Activated CD4-positive, alpha-beta memory T cell treated with anti-CD3 and anti-CD28 coated beads, Interleukin-2, amount 10 ng/mL, durations not matched to agents 7 days and 5 days (primary cell): ENCODE measurements at regions not wholly inside any gene's neighbourhood (a gene's known extent, or its start where the extent isn't known, plus 50 kb on each side); places are given as distances from the start of the nearest gene placed in this dataset.

ENCODE experiments used
- CTCF ChIA-PET: fragments of 350-600 bp; sonication (Branson Sonifier 250); formaldehyde crosslinking; loops from one replicate; lab custom pipeline; 2021; ENCODE audit warnings: antibody characterized with exemption, inconsistent platforms; lab: Charles Lee
- POLR2A ChIA-PET: fragments of 350-600 bp; sonication (Branson Sonifier 250); formaldehyde crosslinking; loops from one replicate; lab custom pipeline; 2021; ENCODE audit warnings: antibody characterized with exemption; lab: Charles Lee
- DNase-seq: peaks from one replicate; pipeline ENCODE4 v3.0.0-alpha.2; 2020
- H3K27ac Mint-ChIP-seq: one replicate; pipeline ENCODE4 v1.8.0; 2021; ENCODE audit warnings: mild to moderate bottlenecking, mixed read lengths
- H3K27me3 Mint-ChIP-seq: one replicate; pipeline ENCODE4 v1.8.0; 2021; ENCODE audit warnings: mixed read lengths
- H3K36me3 Mint-ChIP-seq: one replicate; pipeline ENCODE4 v1.8.0; 2021; ENCODE audit warnings: low read depth, mixed read lengths
- H3K4me1 Mint-ChIP-seq: one replicate; pipeline ENCODE4 v1.8.0; 2021; ENCODE audit warnings: mixed read lengths
- H3K4me3 Mint-ChIP-seq: one replicate; pipeline ENCODE4 v1.8.0; 2021; ENCODE audit warnings: mild to moderate bottlenecking, mixed read lengths
- H3K9me3 Mint-ChIP-seq: one replicate; pipeline ENCODE4 v1.8.0; 2021; ENCODE audit warnings: mixed read lengths

DNA sequence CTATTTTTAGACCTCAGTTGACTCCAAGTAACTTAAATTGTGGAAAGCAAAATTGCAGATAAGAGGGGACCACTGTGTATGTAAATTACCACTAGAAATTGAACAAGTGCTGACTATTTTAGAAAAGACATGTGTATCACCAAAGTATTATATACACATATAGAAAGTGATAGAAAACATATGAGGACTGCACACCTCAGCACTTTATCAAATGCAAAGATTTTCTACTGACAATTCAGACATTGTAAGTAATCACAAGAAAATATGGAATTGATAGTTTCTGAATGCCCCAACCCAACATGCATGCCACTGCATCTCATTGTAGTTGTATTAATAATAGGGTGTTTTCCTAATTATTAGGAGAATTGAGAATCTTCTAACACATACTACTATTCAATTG, 536.5 kb downstream of the CDH11 start:
- H3K4me3 Mint-ChIP-seq, result no peak overlapping the region
- no peak overlapping the region for H3K27ac Mint-ChIP-seq
- H3K4me1 Mint-ChIP-seq, result no peaks in the 10 kb centered on the region
- no peak for DNase-seq
- ChIA-PET POLR2A (no interaction called here), CTCF (no interaction called here)
- H3K27me3 Mint-ChIP-seq, result no peaks in the 10 kb centered on the region
- H3K9me3 Mint-ChIP-seq, result peaks cover 7% of the 10 kb centered on the region
- no peaks in the 10 kb centered on the region for H3K36me3 Mint-ChIP-seq

GRCh38 chr16:64580558-64580957, 541.3 kb downstream of the CDH11 start:
- CTCF ChIA-PET, result no interaction called here
- POLR2A ChIA-PET, result no interaction called here

DNA sequence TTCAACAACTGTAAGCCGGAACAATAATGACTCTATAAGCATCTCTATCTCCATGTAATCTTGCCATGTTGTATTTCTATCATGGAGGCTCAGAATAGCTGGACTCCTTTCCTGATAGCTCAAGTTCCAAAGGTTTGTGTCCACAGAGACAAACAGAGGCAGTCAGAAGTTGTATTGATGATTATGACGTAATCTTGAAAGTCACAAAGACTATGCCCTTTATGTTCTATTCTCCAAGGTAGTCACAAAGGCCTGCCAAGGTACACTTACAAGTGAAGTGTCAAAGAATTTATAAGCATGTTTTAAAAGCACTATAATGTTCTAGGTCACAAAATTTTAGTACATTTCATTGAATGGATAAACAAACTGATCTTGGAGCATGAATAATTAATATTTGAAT, 542.2 kb downstream of the CDH11 start:
- no peak overlapping the region for H3K27ac Mint-ChIP-seq

More at GRCh38 chr16:64580558-64580957, 541.3 kb downstream of the CDH11 start:
- Mint-ChIP-seq H3K4me3 (no peak overlapping the region), H3K27ac (no peak overlapping the region), H3K36me3 (no peaks in the 10 kb centered on the region), H3K4me1 (no peaks in the 10 kb centered on the region), H3K27me3 (no peaks in the 10 kb centered on the region), H3K9me3 (peaks cover 9% of the 10 kb centered on the region)
- no peak for DNase-seq

DNA sequence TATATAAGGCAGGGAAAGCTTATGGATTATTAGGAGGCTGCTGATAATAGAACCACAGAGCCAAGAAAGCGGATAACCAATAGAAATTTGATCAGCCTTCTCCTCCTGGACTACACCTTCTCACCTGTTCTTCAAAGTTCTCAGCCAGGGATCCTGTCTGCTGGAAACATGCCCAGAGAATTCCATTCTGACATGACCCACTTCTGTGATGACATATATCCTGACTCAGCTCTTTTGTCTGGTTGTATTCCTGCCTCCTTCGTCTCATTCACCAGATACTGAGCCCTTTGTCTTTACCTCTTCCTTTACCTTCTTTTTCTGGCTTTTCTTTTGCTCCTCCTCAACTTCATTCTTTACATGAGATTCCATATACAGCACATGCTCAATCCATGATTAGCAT, 576.1 kb downstream of the CDH11 start:
- CTCF ChIA-PET, result no interaction called here
- Mint-ChIP-seq H3K4me1 (no peaks in the 10 kb centered on the region), H3K4me3 (no peak overlapping the region), H3K27ac (no peak overlapping the region), H3K27me3 (no peaks in the 10 kb centered on the region), H3K9me3 (peaks cover 14% of the 10 kb centered on the region), H3K36me3 (no peaks in the 10 kb centered on the region)
- POLR2A ChIA-PET, result no interaction called here
- DNase-seq, result no peak

More for the DNA sequence above, 542.2 kb downstream of the CDH11 start:
- ChIA-PET POLR2A (no interaction called here), CTCF (no interaction called here)
- H3K4me1 Mint-ChIP-seq, result no peaks in the 10 kb centered on the region
- DNase-seq, result no peak
- no peak overlapping the region for H3K4me3 Mint-ChIP-seq
- no peaks in the 10 kb centered on the region for H3K36me3 Mint-ChIP-seq
- peaks cover 11% of the 10 kb centered on the region for H3K9me3 Mint-ChIP-seq
- H3K27me3 Mint-ChIP-seq, result no peaks in the 10 kb centered on the region

DNA sequence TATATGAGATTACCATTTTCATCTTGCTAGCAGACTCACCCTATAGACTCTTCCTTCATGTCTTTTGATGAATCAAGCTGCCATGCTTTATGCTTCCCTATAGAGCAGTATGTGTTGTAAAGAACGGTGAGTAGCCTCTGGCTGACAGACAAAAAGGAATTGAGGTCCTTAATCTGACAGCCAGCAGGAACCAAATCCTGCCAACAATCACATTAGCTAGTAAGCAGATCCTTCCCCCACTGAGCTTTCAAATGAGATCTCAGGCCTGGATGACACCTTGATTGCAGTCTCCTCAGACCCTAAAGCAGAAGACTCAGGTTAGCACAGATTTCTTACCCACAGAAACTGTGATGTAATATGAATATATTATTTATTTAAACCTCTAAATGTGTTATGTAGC, 577.0 kb downstream of the CDH11 start:
- ChIA-PET POLR2A (no interaction called here), CTCF (no interaction called here)
- Mint-ChIP-seq H3K4me1 (no peaks in the 10 kb centered on the region), H3K27ac (no peak overlapping the region), H3K36me3 (no peaks in the 10 kb centered on the region), H3K27me3 (no peaks in the 10 kb centered on the region), H3K4me3 (no peak overlapping the region), H3K9me3 (peaks cover 14% of the 10 kb centered on the region)
- DNase-seq, result no peak

DNA sequence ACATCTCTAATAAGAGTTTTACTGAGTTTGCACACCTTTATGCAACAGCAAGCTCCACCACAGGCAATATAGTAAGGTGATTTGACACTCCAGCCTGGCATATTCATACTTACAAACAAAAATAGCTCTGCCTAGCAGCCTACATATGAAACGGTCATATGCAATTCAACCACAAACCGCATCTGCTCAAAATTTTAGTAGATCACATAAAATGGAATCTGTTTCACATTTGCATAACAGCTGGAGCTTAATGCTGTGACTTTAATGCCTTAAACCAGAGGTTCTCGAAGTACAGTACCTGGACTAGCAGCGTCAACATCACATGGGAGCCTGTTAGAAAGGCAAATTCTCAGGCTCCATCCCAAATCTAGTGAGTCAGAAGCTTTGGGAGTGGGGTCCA, 578.4 kb downstream of the CDH11 start:
- ChIA-PET CTCF (no interaction called here), POLR2A (no interaction called here)
- Mint-ChIP-seq H3K27ac (no peak overlapping the region), H3K27me3 (no peaks in the 10 kb centered on the region), H3K4me1 (no peaks in the 10 kb centered on the region), H3K9me3 (peaks cover 14% of the 10 kb centered on the region), H3K36me3 (no peaks in the 10 kb centered on the region), H3K4me3 (no peak overlapping the region)
- DNase-seq, result no peak

DNA sequence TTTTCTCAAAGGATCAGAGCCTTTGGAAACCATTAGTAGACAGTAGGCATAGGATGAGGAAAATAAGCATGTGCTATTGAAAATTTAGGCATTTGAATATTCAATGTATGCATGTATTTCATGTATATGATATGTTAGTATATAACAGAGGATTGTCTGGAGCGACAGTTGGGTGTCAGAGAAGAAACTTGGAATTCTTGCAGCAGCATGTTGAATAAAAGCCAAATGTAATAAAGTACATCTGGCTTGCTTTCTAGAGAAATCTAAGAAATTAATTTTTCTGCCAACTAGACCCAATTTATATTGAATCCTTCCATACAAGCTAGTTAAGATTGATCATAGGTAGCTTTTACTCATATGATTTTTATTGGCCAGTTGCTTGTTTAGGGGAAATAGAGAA, 578.8 kb downstream of the CDH11 start:
- ChIA-PET POLR2A (no interaction called here), CTCF (no interaction called here)
- no peak overlapping the region for H3K27ac Mint-ChIP-seq
- H3K27me3 Mint-ChIP-seq, result no peaks in the 10 kb centered on the region
- peaks cover 13% of the 10 kb centered on the region for H3K9me3 Mint-ChIP-seq
- H3K36me3 Mint-ChIP-seq, result no peaks in the 10 kb centered on the region
- H3K4me3 Mint-ChIP-seq, result no peak overlapping the region
- H3K4me1 Mint-ChIP-seq, result no peaks in the 10 kb centered on the region
- no peak for DNase-seq

DNA sequence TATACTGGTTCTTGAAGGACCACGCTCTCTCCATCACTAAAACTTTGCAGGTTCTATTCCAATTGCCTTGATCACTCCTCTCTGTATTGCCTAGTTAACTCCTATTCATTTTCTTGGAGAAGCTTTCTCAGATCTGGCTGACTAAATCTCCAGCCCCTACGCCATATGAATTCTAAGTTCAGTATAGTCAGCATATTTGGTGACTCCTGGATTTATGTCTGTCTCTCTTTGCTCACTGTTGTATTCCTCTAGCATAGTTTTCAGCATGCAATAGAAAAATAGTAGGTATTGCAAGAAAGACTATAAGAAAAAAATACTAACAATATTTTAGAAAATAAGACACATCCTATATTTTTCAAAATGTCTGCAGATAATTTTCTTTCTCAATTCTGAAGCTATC, 579.7 kb downstream of the CDH11 start:
- no peak for DNase-seq
- Mint-ChIP-seq H3K27me3 (no peaks in the 10 kb centered on the region), H3K4me3 (no peak overlapping the region), H3K27ac (no peak overlapping the region), H3K9me3 (peaks cover 9% of the 10 kb centered on the region), H3K4me1 (no peaks in the 10 kb centered on the region), H3K36me3 (no peaks in the 10 kb centered on the region)
- POLR2A ChIA-PET, result no interaction called here
- CTCF ChIA-PET, result no interaction called here

DNA sequence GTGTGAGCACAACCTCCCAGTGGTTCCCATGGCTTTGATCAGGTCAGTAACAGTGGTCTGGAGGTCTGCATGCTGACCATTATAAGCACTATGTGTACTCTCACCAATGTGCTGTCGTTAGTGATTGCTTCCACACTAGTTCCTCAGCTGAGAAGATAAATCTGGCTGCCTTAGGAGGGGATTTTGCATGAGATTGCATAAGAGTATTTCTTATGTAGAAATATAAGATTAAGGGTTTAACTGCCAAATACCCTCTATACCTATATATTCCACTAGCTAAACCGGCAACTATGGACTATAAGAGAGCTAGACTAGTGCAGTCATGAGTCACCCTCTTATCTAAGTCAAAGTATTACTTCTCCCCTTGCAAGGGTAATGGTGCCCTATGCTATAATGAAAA, 580.2 kb downstream of the CDH11 start:
- Mint-ChIP-seq H3K27ac (no peak overlapping the region), H3K27me3 (no peaks in the 10 kb centered on the region), H3K9me3 (peaks cover 9% of the 10 kb centered on the region), H3K36me3 (no peaks in the 10 kb centered on the region), H3K4me1 (no peaks in the 10 kb centered on the region), H3K4me3 (no peak overlapping the region)
- DNase-seq, result no peak
- CTCF ChIA-PET, result no interaction called here
- POLR2A ChIA-PET, result no interaction called here

- DNase-seq, result no peak
- ChIA-PET CTCF (no interaction called here), POLR2A (no interaction called here)
- Mint-ChIP-seq H3K4me1 (no peaks in the 10 kb centered on the region), H3K9me3 (peaks cover 18% of the 10 kb centered on the region), H3K4me3 (no peak overlapping the region), H3K36me3 (no peaks in the 10 kb centered on the region), H3K27ac (no peak overlapping the region), H3K27me3 (no peaks in the 10 kb centered on the region)
Measured at GRCh38 chr16:64540434-64540833, 581.4 kb downstream of the CDH11 start.

DNA sequence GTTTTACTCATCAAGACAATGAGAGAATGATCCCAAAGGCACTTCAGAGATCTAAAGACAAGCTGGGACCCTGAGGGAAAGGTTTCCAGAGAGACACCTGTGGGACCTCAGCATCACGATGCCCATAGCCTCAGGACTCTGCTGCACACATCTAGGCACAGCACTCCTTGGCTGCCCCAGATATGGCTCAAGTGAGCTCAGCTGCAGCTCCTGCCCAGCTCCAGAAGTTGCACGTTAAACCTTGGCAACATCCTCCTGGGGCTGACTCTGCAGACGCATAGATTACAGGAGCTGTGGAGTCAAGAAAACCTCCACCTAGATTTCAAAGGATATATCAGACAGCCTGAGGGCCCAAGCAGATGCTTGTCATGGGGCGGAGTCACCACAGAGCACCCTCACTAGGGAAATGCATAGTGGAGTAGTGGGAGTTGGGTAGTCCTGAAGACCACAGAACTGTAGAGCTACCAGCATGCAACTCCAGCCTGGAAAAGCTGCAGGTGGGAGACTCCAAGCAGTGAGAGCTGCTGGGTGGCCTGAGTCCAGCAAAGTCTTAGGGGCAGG, 582.0 kb downstream of the CDH11 start:
- Mint-ChIP-seq H3K9me3 (peaks cover 18% of the 10 kb centered on the region), H3K4me1 (no peaks in the 10 kb centered on the region), H3K27me3 (no peaks in the 10 kb centered on the region), H3K27ac (no peak overlapping the region), H3K4me3 (no peak overlapping the region), H3K36me3 (no peaks in the 10 kb centered on the region)
- POLR2A ChIA-PET, result no interaction called here
- DNase-seq, result no peak
- CTCF ChIA-PET, result no interaction called here

GRCh38 chr16:64534180-64534780, 587.6 kb downstream of the CDH11 start:
- H3K27me3 Mint-ChIP-seq, result no peaks in the 10 kb centered on the region
- ChIA-PET POLR2A (no interaction called here), CTCF (no interaction called here)
- no peaks in the 10 kb centered on the region for H3K36me3 Mint-ChIP-seq
- H3K4me1 Mint-ChIP-seq, result no peaks in the 10 kb centered on the region
- DNase-seq, result no peak
- no peak overlapping the region for H3K4me3 Mint-ChIP-seq
- H3K9me3 Mint-ChIP-seq, result peaks cover 29% of the 10 kb centered on the region
- no peak overlapping the region for H3K27ac Mint-ChIP-seq

GRCh38 chr16:64532691-64533090, 589.2 kb downstream of the CDH11 start:
- ChIA-PET CTCF (no interaction called here), POLR2A (no interaction called here)
- no peak overlapping the region for H3K4me3 Mint-ChIP-seq
- no peak overlapping the region for H3K27ac Mint-ChIP-seq
- no peaks in the 10 kb centered on the region for H3K36me3 Mint-ChIP-seq
- H3K27me3 Mint-ChIP-seq, result no peaks in the 10 kb centered on the region
- no peaks in the 10 kb centered on the region for H3K4me1 Mint-ChIP-seq
- H3K9me3 Mint-ChIP-seq, result peaks cover 28% of the 10 kb centered on the region
- DNase-seq, result no peak

- CTCF ChIA-PET, result no interaction called here
- Mint-ChIP-seq H3K27ac (no peak overlapping the region), H3K4me1 (no peaks in the 10 kb centered on the region), H3K27me3 (no peaks in the 10 kb centered on the region), H3K36me3 (no peaks in the 10 kb centered on the region), H3K9me3 (peaks cover 28% of the 10 kb centered on the region), H3K4me3 (no peak overlapping the region)
- DNase-seq, result no peak
- POLR2A ChIA-PET, result no interaction called here
Measured at GRCh38 chr16:64532117-64532516, 589.7 kb downstream of the CDH11 start.
